H1 (cell line): ENCODE measurements at regions not wholly inside any gene's neighbourhood (a gene's known extent, or its start where the extent isn't known, plus 50 kb on each side); places are given as distances from the start of the nearest gene placed in this dataset.

Experiments
- ASH2L ChIP-seq: fragments of 200-600, 300-600 bp; sonication (generic); IDR thresholded peaks from one replicate; pipeline ENCODE4 v1.7.1; 2017; ENCODE audit warnings: low read length
- BCL11A ChIP-seq, 2 experiments: IDR thresholded peaks; one replicate each; pipeline ENCODE4 v1.6.1; 2011; ENCODE audit warnings: low read depth in 2 of 2, low read length in 2 of 2, mild to moderate bottlenecking in 2 of 2
- BRCA1 ChIP-seq: IDR thresholded peaks from 2 replicates; pipeline ENCODE4 v1.6.1; 2012; ENCODE audit warnings: low read depth, low read length, improper control_type of control experiment
- CHD7 ChIP-seq: fragments of 300-600 bp; sonication (generic); IDR thresholded peaks from 2 replicates; pipeline ENCODE4 v1.7.1; 2012; ENCODE audit warnings: low read length, moderate library complexity, mild to moderate bottlenecking, inconsistent platforms; ENCODE audit not compliant: insufficient replicate concordance
- EGR1 ChIP-seq: IDR thresholded peaks from 2 replicates; pipeline ENCODE4 v1.6.1; 2011; ENCODE audit warnings: low read depth, low read length, borderline replicate concordance
- EP300 ChIP-seq, 2 experiments: IDR thresholded peaks; 1 replicate in 1 of 2; 2 replicates in 1 of 2; pipeline ENCODE4 v1.6.1; 2011 to 2012; ENCODE audit warnings: low read depth in 2 of 2, low read length in 2 of 2, mild to moderate bottlenecking in 2 of 2, borderline replicate concordance in 1 of 2, inconsistent platforms in 1 of 2, moderate library complexity in 1 of 2
- GABPA ChIP-seq: IDR thresholded peaks from 2 replicates; pipeline ENCODE4 v1.6.1; 2011; ENCODE audit warnings: mild to moderate bottlenecking, low read length, moderate library complexity, borderline replicate concordance; ENCODE audit not compliant: insufficient read depth
- HDAC2 ChIP-seq, 2 experiments: fragments of 300-600 bp in 1 of 2; sonication (generic) in 1 of 2; IDR thresholded peaks; 2 replicates each; pipeline ENCODE4 v1.6.1; 2011 to 2012; ENCODE audit warnings: low read depth in 2 of 2, low read length in 2 of 2, mild to moderate bottlenecking in 2 of 2, moderate library complexity in 2 of 2, borderline replicate concordance in 1 of 2, inconsistent platforms in 1 of 2
- KDM4A ChIP-seq: IDR thresholded peaks from one replicate; pipeline ENCODE4 v1.7.1; 2012; ENCODE audit warnings: low read depth, mild to moderate bottlenecking, moderate library complexity, low read length, inconsistent platforms; ENCODE audit not compliant: severe bottlenecking
- PHF8 ChIP-seq: fragments of 200-600 bp; sonication (generic); conservative IDR thresholded peaks from 2 replicates; pipeline ENCODE4 v1.7.1; 2012; ENCODE audit warnings: low read depth, mild to moderate bottlenecking, inconsistent platforms, low read length, moderate library complexity
- SIRT6 ChIP-seq: IDR thresholded peaks from one replicate; pipeline ENCODE4 v1.7.1; 2012; ENCODE audit warnings: low read length, inconsistent platforms
- SP1 ChIP-seq: IDR thresholded peaks from 2 replicates; pipeline ENCODE4 v1.6.1; 2011; ENCODE audit warnings: low read depth, low read length

DNA sequence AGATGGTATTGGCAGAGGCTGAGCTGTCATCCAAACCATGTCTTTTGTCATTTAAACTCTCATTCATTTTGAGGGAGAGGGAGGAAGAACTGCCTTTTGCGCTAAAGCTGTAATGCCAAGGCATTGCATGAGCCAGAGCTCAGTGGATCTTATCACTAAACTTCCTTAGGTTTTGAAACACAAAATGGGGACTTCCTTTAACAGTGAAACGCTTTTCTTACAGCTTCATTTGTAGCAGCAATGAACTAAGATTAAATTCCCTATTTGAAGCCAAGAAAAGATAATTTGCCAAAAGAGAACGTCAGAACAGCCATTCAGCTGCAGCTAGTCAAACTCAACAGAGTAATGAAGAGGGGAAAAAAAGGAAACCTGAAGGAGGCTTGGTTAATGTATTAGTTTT lies 143.5 kb upstream of the MMADHC start (continued):
- TF ChIP-seq CHD7 (no peak), EP300 (IDR thresholded peaks at IDR 0.05; ENCODE audit: borderline replicate concordance in 1 of 2, low read depth in 2 of 2, low read length in 2 of 2) (no peak), GABPA (no peak), SIRT6 (no peak), ASH2L (no peak), SP1 (no peak), PHF8 (no peak), HDAC2 (IDR thresholded peaks at IDR 0.05; ENCODE audit: borderline replicate concordance in 1 of 2, low read depth in 2 of 2, low read length in 2 of 2) (no peak), EGR1 (no peak), KDM4A (no peak), BCL11A (IDR thresholded peaks at IDR 0.05; ENCODE audit: low read depth in 2 of 2, low read length in 2 of 2) (no peak), BRCA1 (no peak)
